ENCODE measurements at regions not wholly inside any gene's neighbourhood (a gene's known extent, or its start where the extent isn't known, plus 50 kb on each side); places are given as distances from the start of the nearest gene placed in this dataset.

GRCh38 chr15:47929138-47929803 is 191.5 kb upstream of the SLC24A5 start:
- intact Hi-C loops (cut with DNase I, micrococcal nuclease), result no loop called here
- no peaks in the 10 kb centered on the region for H3K9me3 ChIP-seq
- H3K36me3 ChIP-seq (ENCODE audit: low read depth), result no peaks in the 10 kb centered on the region
- DNase-seq (no peak), ATAC-seq (no peak)
- no peaks in the 10 kb centered on the region for H3K4me1 ChIP-seq (ENCODE audit: low read depth)
- no peak overlapping the region for H3K4me3 ChIP-seq
- TF ChIP-seq CTCF (IDR thresholded peaks at IDR 0.05), result no peak

GRCh38 chr15:47932261-47932660 is 188.5 kb upstream of the SLC24A5 start:
- no peaks in the 10 kb centered on the region for H3K9me3 ChIP-seq
- ATAC-seq (no peak), DNase-seq (no peak)
- intact Hi-C loops (cut with DNase I, micrococcal nuclease), result no loop called here
- TF ChIP-seq CTCF (IDR thresholded peaks at IDR 0.05), result no peak
- no peaks in the 10 kb centered on the region for H3K36me3 ChIP-seq (ENCODE audit: low read depth)
- no peak overlapping the region for H3K4me3 ChIP-seq
- H3K4me1 ChIP-seq (ENCODE audit: low read depth), result no peaks in the 10 kb centered on the region

- ATAC-seq, result no peak
These were observed 187.7 kb upstream of the SLC24A5 start for GRCh38 chr15:47932951-47933641.

GRCh38 chr15:47933865-47934264 is 186.9 kb upstream of the SLC24A5 start:
- Histone ChIP-seq H3K36me3 (ENCODE audit: low read depth) (no peaks in the 10 kb centered on the region), H3K9me3 (no peaks in the 10 kb centered on the region), H3K4me1 (ENCODE audit: low read depth) (no peaks in the 10 kb centered on the region), H3K4me3 (no peak overlapping the region)
- intact Hi-C loops (cut with DNase I, micrococcal nuclease), result no loop called here
- no peak for TF ChIP-seq CTCF (IDR thresholded peaks at IDR 0.05)
- ATAC-seq (no peak), DNase-seq (no peak)

More at GRCh38 chr15:47932951-47933641, 187.7 kb upstream of the SLC24A5 start:
- no peak for TF ChIP-seq CTCF (IDR thresholded peaks at IDR 0.05)
- DNase-seq, result no peak
- H3K9me3 ChIP-seq, result no peaks in the 10 kb centered on the region
- no peaks in the 10 kb centered on the region for H3K36me3 ChIP-seq (ENCODE audit: low read depth)
- intact Hi-C loops (cut with DNase I, micrococcal nuclease), result no loop called here
- H3K4me3 ChIP-seq, result no peak overlapping the region
- no peaks in the 10 kb centered on the region for H3K4me1 ChIP-seq (ENCODE audit: low read depth)

- ATAC-seq (no peak), DNase-seq (no peak)
- no peak overlapping the region for H3K4me3 ChIP-seq
- TF ChIP-seq CTCF (IDR thresholded peaks at IDR 0.05), result no peak
- intact Hi-C loops (cut with DNase I, micrococcal nuclease), result no loop called here
- H3K4me1 ChIP-seq (ENCODE audit: low read depth), result no peaks in the 10 kb centered on the region
- H3K9me3 ChIP-seq, result no peaks in the 10 kb centered on the region
- no peaks in the 10 kb centered on the region for H3K36me3 ChIP-seq (ENCODE audit: low read depth)
These were observed 186.4 kb upstream of the SLC24A5 start for GRCh38 chr15:47934342-47934741.
